ENCODE measurements at regions not wholly inside any gene's neighbourhood (a gene's known extent, or its start where the extent isn't known, plus 50 kb on each side); places are given as distances from the start of the nearest gene placed in this dataset.

DNA sequence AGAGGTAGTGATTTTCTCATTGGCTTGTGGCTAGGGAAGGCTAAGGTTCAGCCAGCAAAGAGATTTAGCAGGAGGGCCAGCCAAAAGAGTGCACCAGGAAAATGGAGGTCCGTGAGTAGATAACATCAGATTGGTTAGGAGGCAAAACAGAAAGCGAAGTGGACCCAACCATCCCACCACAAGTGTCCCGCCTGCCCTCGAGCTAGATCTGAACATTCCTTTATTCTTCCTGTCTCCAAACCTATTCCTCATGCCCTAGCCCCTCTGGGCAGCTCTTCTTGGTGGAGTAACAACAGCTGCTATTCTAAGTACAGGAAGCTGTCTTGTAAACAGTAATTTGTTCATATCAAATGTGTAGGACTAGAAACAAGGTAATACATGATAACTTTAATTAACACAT, 85.7 kb upstream of the BET1 start:
- Mint-ChIP-seq H3K27ac (no peak overlapping the region), H3K4me1 (peaks cover 11% of the 10 kb centered on the region), H3K9me3 (no peaks in the 10 kb centered on the region), H3K27me3 (peaks cover 48% of the 10 kb centered on the region), H3K4me3 (no peak overlapping the region)
- no peak for ATAC-seq
- no peak for DNase-seq

GRCh38 chr7:94092980-94093379, 88.8 kb upstream of the BET1 start:
- Mint-ChIP-seq H3K27me3 (peaks cover 47% of the 10 kb centered on the region), H3K27ac (no peak overlapping the region), H3K4me3 (no peak overlapping the region), H3K4me1 (peaks cover 6% of the 10 kb centered on the region), H3K9me3 (no peaks in the 10 kb centered on the region)
- no peak for ATAC-seq
- DNase-seq: no peak

DNA sequence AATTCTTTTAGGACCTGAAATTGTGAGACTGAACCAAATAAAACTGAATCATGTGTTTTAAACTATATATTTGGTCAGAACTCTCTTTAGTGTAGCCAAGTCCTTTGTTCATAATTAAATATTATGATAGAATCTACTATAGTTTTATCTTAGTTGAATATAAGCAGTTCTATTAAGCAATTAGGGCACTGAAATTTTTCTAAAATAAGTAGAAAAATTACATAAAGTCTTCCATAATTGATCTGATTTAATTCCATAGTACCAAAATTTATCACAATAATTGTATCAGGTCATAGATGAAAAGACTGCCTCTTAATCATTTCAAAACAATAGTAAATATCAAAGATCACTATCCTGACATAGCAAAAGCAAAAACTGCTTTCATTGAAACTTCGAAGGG, 90.1 kb upstream of the BET1 start:
- Mint-ChIP-seq H3K27me3 (peaks cover 34% of the 10 kb centered on the region), H3K9me3 (no peaks in the 10 kb centered on the region), H3K27ac (no peak overlapping the region), H3K4me1 (no peaks in the 10 kb centered on the region), H3K4me3 (no peak overlapping the region)
- ATAC-seq: no peak
- no peak for DNase-seq

DNA sequence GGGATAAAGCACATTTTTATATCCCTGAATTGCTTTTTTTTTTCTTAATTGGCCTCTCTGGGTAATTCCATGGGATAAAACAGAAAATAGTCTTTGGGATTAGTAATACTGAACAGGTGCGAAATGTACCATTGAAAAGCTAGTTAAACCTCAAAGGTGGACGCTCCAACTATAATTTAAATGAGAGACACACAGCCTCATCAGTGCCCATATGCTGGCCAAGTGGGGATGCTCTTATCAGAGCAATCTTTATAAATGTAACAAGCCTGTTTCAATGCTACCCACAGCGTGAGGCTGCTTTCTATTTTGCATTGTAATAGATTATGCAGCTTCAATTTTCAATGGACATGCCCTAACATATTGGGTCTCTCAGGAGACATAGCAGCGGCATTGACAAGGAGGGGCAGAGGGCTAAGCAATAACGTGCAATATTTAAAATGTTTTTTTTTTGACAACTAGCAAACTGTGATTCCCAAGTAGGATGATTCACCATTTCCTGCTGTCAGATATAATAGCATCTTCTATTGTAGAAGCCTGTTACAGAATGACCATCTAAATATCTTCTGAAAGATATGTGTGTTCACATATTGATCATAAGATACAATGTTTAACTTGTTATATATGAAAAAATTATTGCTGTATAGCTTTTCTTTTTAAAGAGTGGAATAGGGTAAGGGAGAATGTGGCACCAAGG, 91.3 kb upstream of the BET1 start:
- no peaks in the 10 kb centered on the region for H3K4me1 Mint-ChIP-seq
- no peak overlapping the region for H3K4me3 Mint-ChIP-seq
- no peak overlapping the region for H3K27ac Mint-ChIP-seq
- no peaks in the 10 kb centered on the region for H3K9me3 Mint-ChIP-seq
- H3K27me3 Mint-ChIP-seq: peaks cover 26% of the 10 kb centered on the region
- no peak for DNase-seq
- no peak for ATAC-seq

GRCh38 chr7:94099679-94100078, 95.5 kb upstream of the BET1 start:
- H3K9me3 Mint-ChIP-seq: no peaks in the 10 kb centered on the region
- no peaks in the 10 kb centered on the region for H3K27me3 Mint-ChIP-seq
- DNase-seq (no peak), ATAC-seq (no peak)
- no peak overlapping the region for H3K27ac Mint-ChIP-seq
- H3K4me3 Mint-ChIP-seq: no peak overlapping the region
- H3K4me1 Mint-ChIP-seq: no peaks in the 10 kb centered on the region

- no peaks in the 10 kb centered on the region for H3K9me3 Mint-ChIP-seq
- DNase-seq: no peak
- no peak overlapping the region for H3K4me3 Mint-ChIP-seq
- peak; percentile 37 for ATAC-seq
- H3K27me3 Mint-ChIP-seq: no peaks in the 10 kb centered on the region
- H3K27ac Mint-ChIP-seq: no peak overlapping the region
- H3K4me1 Mint-ChIP-seq: no peaks in the 10 kb centered on the region
These were observed 96.7 kb upstream of the BET1 start for GRCh38 chr7:94100723-94101345.

GRCh38 chr7:94104301-94104700, 100.1 kb upstream of the BET1 start:
- no peak overlapping the region for H3K4me3 Mint-ChIP-seq
- H3K4me1 Mint-ChIP-seq: no peaks in the 10 kb centered on the region
- ATAC-seq (no peak), DNase-seq (no peak)
- no peak overlapping the region for H3K27ac Mint-ChIP-seq
- H3K27me3 Mint-ChIP-seq: no peaks in the 10 kb centered on the region
- H3K9me3 Mint-ChIP-seq: no peaks in the 10 kb centered on the region

GRCh38 chr7:94109556-94109955, 105.4 kb upstream of the BET1 start:
- Mint-ChIP-seq H3K4me3 (no peak overlapping the region), H3K27me3 (no peaks in the 10 kb centered on the region), H3K4me1 (no peaks in the 10 kb centered on the region), H3K27ac (no peak overlapping the region), H3K9me3 (no peaks in the 10 kb centered on the region)
- no peak for DNase-seq
- ATAC-seq: no peak

DNA sequence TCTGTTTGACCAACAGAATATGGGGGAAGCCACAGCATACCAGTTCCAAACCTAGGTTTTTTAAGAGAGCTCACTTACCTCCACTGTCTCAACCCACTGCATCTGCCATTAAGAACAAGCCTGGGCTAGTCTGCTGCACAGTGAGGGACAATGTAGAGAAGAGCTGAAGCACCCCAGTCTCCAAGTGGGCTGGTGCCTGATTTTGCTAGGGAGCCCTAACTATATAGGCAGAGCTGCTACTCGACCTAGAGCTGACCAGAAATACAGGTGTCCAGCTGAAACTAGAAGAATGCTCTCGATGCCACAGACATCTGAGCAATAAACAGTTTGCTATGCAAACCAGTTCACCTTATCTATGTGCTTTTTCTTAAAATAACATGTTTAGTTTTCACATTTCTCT, 106.9 kb upstream of the BET1 start:
- Mint-ChIP-seq H3K4me3 (no peak overlapping the region), H3K9me3 (no peaks in the 10 kb centered on the region), H3K27ac (peak overlapping the region in 1 of 2 donors; percentile 57), H3K27me3 (no peaks in the 10 kb centered on the region), H3K4me1 (no peaks in the 10 kb centered on the region)
- ATAC-seq: no peak
- DNase-seq: no peak

DNA sequence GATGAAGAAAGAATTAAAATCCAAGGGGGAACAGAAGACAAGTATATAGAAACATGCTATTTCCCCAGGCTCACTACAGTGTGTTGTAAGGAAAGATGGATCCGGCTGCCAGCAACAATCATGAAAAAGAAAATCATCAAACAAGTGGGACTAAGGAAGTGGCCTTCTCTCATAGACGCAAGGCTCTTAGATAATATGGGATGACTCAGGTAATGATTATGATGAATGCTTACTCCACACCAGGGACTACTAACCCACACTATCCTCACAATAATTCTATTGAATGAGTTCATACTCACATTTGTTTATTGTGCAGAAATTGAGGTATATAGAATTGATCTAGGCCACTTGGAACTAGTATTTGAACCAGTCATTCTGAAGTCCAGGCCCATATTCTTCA, 111.2 kb upstream of the BET1 start:
- peaks cover 8% of the 10 kb centered on the region for H3K27me3 Mint-ChIP-seq
- no peak overlapping the region for H3K27ac Mint-ChIP-seq
- DNase-seq (no peak), ATAC-seq (no peak)
- H3K4me3 Mint-ChIP-seq: no peak overlapping the region
- H3K4me1 Mint-ChIP-seq: no peaks in the 10 kb centered on the region
- no peaks in the 10 kb centered on the region for H3K9me3 Mint-ChIP-seq

DNA sequence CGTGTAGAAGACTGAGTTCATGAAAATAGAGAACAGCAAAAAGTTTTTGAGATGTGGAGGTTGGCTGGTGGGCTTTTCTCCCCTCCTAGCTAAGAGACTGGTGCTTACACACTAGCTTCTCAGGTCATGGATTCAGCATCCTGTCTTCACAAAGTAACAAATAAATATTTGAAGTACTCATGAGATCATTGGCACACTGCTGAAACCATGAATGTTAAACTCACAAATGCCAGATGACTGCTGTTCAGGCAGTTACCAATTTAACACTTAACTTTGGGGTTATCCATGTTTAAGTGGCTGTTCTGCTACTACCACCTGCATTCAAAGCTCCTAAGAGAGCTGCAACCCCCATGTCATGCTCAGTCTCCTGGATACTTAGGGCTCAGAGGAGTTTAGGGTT, 119.0 kb upstream of the BET1 start:
- no peak for ATAC-seq
- no peak overlapping the region for H3K4me3 Mint-ChIP-seq
- no peaks in the 10 kb centered on the region for H3K9me3 Mint-ChIP-seq
- H3K4me1 Mint-ChIP-seq: no peaks in the 10 kb centered on the region
- no peak overlapping the region for H3K27ac Mint-ChIP-seq
- H3K27me3 Mint-ChIP-seq: peaks cover 18% of the 10 kb centered on the region
- no peak for DNase-seq

GRCh38 chr7:94127026-94127425, 122.9 kb upstream of the BET1 start:
- H3K9me3 Mint-ChIP-seq: no peaks in the 10 kb centered on the region
- no peak overlapping the region for H3K27ac Mint-ChIP-seq
- no peak overlapping the region for H3K4me3 Mint-ChIP-seq
- peaks cover 3% of the 10 kb centered on the region for H3K27me3 Mint-ChIP-seq
- no peak for DNase-seq
- no peak for ATAC-seq
- H3K4me1 Mint-ChIP-seq: no peaks in the 10 kb centered on the region

GRCh38 chr7:94128072-94128471, 123.9 kb upstream of the BET1 start:
- Mint-ChIP-seq H3K27me3 (no peaks in the 10 kb centered on the region), H3K9me3 (no peaks in the 10 kb centered on the region), H3K4me1 (no peaks in the 10 kb centered on the region), H3K27ac (peak overlapping the region in 1 of 2 donors; percentile 46), H3K4me3 (no peak overlapping the region)
- no peak for DNase-seq
- no peak for ATAC-seq

GRCh38 chr7:94129443-94130140, 125.4 kb upstream of the BET1 start:
- no peaks in the 10 kb centered on the region for H3K4me1 Mint-ChIP-seq
- DNase-seq (no peak), ATAC-seq (no peak)
- H3K4me3 Mint-ChIP-seq: no peak overlapping the region
- no peaks in the 10 kb centered on the region for H3K27me3 Mint-ChIP-seq
- H3K27ac Mint-ChIP-seq: no peak overlapping the region
- no peaks in the 10 kb centered on the region for H3K9me3 Mint-ChIP-seq

- Mint-ChIP-seq H3K27me3 (no peaks in the 10 kb centered on the region), H3K4me3 (no peak overlapping the region), H3K27ac (no peak overlapping the region), H3K4me1 (no peaks in the 10 kb centered on the region), H3K9me3 (no peaks in the 10 kb centered on the region)
- DNase-seq: no peak
- no peak for ATAC-seq
These were observed 126.6 kb upstream of the BET1 start for GRCh38 chr7:94130716-94131115.

DNA sequence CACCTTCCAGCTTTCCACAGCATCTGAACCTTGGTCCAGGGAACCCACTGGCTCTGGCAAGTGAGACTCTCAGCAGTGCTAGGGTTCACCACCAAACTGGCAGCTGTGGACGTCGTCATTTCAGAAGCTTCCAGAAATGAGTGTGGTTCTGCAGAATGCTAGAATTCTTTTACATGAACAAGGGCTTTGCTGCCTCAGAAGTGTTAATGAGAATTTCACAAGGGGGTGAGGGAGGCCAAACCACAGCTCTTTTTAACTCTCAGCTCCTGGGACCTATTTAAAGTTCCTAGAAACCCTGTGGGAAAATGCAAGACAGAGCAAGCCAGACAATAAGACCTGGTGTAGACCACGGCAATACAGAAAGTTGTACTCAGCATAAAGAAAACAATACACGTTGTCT, 129.3 kb upstream of the BET1 start:
- DNase-seq (no peak), ATAC-seq (no peak)
- H3K27me3 Mint-ChIP-seq: no peaks in the 10 kb centered on the region
- H3K4me1 Mint-ChIP-seq: no peaks in the 10 kb centered on the region
- no peaks in the 10 kb centered on the region for H3K9me3 Mint-ChIP-seq
- H3K4me3 Mint-ChIP-seq: no peak overlapping the region
- peak overlapping the region; percentile 26 to 67 for H3K27ac Mint-ChIP-seq

Data from stimulated activated naive CD8-positive, alpha-beta T cell treated with anti-CD3 and anti-CD28 coated beads, Interleukin-15, amount 100 ng/mL, for 72 hours (primary cell).